ENCODE measurements at regions not wholly inside any gene's neighbourhood (a gene's known extent, or its start where the extent isn't known, plus 50 kb on each side); places are given as distances from the start of the nearest gene placed in this dataset.

DNA sequence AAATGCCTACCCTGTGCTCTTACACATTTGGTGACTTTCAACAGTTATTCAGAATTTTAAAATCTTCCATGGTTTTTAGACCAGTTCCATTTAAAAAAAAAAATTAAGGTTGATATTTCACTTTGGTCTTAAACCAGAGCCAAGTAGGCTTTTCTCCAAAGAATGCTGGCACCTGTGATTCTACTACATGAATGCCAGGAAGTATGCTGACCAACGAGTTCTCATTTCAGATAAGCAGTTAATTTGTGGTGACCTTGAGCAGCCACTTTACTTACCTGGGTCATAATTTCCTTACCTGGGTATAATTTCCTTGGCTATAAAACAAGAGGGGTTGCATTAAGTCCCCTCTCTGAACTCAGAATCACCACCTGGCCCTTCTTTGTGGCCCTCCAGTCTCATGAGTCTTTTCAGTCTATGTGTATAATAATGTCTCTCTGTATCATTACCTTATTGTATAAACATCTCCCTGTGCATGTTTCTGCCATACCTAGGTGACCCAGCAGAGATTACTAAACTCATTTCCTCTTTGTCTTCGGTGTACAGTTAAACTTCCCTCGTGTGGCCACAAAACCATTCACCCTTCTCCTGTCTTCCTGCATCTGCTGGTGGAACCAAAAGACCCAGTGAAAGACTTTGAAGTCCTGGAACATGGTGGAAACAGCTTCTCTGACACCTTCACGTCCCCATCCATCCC is 139.1 kb upstream of the DPT start:
- ATAC-seq (ENCODE audit: insufficient read depth, low read depth): no peak
- Histone ChIP-seq H2AFZ (ENCODE audit: low read depth, low read length) (no peak overlapping the region), H3K27me3 (ENCODE audit: insufficient read depth, low read length, poor library complexity) (no peaks in the 10 kb centered on the region), H3K4me1 (ENCODE audit: insufficient read depth, low read length) (no peaks in the 10 kb centered on the region), H3K9ac (ENCODE audit: low read depth, low read length) (no peak overlapping the region), H3K79me2 (ENCODE audit: insufficient read depth, low read length) (no peaks in the 10 kb centered on the region), H3K27ac (ENCODE audit: low read length) (no peak overlapping the region), H3K9me3 (ENCODE audit: insufficient read depth, low read length, severe bottlenecking) (no peaks in the 10 kb centered on the region), H4K20me1 (ENCODE audit: insufficient read depth, low read length) (no peaks in the 10 kb centered on the region), H3K4me3 (ENCODE audit: low read depth in 1 of 2, low read length in 2 of 2) (no peak overlapping the region), H3K4me2 (ENCODE audit: insufficient read depth, low read length) (no peak overlapping the region), H3K36me3 (ENCODE audit: insufficient read depth, low read length) (no peaks in the 10 kb centered on the region)
- no peak for DNase-seq
- TF ChIP-seq, protein P1, sequence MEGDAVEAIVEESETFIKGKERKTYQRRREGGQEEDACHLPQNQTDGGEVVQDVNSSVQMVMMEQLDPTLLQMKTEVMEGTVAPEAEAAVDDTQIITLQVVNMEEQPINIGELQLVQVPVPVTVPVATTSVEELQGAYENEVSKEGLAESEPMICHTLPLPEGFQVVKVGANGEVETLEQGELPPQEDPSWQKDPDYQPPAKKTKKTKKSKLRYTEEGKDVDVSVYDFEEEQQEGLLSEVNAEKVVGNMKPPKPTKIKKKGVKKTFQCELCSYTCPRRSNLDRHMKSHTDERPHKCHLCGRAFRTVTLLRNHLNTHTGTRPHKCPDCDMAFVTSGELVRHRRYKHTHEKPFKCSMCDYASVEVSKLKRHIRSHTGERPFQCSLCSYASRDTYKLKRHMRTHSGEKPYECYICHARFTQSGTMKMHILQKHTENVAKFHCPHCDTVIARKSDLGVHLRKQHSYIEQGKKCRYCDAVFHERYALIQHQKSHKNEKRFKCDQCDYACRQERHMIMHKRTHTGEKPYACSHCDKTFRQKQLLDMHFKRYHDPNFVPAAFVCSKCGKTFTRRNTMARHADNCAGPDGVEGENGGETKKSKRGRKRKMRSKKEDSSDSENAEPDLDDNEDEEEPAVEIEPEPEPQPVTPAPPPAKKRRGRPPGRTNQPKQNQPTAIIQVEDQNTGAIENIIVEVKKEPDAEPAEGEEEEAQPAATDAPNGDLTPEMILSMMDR (IDR thresholded peaks at IDR 0.05; ENCODE audit: borderline replicate concordance, extremely low read depth, low read length, poor library complexity, severe bottlenecking): no peak
- no peak for TF ChIP-seq EZH2 (IDR thresholded peaks at IDR 0.05; ENCODE audit: borderline replicate concordance, low read depth, low read length, severe bottlenecking)

DNA sequence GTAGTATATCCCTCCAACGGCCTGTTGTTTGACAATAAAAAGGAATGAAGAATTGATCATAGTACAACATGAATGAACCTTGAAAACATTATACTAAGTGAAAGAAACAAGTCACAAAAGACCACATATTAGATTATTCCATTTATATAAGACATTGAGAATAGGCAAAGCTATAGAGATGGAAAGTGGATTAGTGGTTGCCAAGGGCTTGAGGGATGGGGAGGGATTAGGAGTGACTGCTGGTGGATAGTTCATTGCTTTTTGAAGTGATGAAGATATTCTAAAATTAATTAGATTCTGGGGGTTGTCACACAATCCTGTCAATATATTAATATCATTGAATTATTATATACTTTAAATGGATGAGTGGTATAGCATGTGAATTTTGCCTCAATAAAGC is 142.5 kb upstream of the DPT start:
- DNase-seq (no peak), ATAC-seq (ENCODE audit: insufficient read depth, low read depth) (no peak)
- no peaks in the 10 kb centered on the region for H4K20me1 ChIP-seq (ENCODE audit: insufficient read depth, low read length)
- no peaks in the 10 kb centered on the region for H3K79me2 ChIP-seq (ENCODE audit: insufficient read depth, low read length)
- H2AFZ ChIP-seq (ENCODE audit: low read depth, low read length): no peak overlapping the region
- no peaks in the 10 kb centered on the region for H3K27me3 ChIP-seq (ENCODE audit: insufficient read depth, low read length, poor library complexity)
- H3K4me3 ChIP-seq (ENCODE audit: low read depth in 1 of 2, low read length in 2 of 2): no peak overlapping the region
- no peaks in the 10 kb centered on the region for H3K9me3 ChIP-seq (ENCODE audit: insufficient read depth, low read length, severe bottlenecking)
- no peak overlapping the region for H3K4me2 ChIP-seq (ENCODE audit: insufficient read depth, low read length)
- H3K27ac ChIP-seq (ENCODE audit: low read length): no peak overlapping the region
- no peak for TF ChIP-seq EZH2 (IDR thresholded peaks at IDR 0.05; ENCODE audit: borderline replicate concordance, low read depth, low read length, severe bottlenecking)
- TF ChIP-seq, protein P1 (IDR thresholded peaks at IDR 0.05; ENCODE audit: borderline replicate concordance, extremely low read depth, low read length, poor library complexity, severe bottlenecking): no peak
- no peaks in the 10 kb centered on the region for H3K4me1 ChIP-seq (ENCODE audit: insufficient read depth, low read length)
- H3K36me3 ChIP-seq (ENCODE audit: insufficient read depth, low read length): no peaks in the 10 kb centered on the region
- H3K9ac ChIP-seq (ENCODE audit: low read depth, low read length): no peak overlapping the region

DNA sequence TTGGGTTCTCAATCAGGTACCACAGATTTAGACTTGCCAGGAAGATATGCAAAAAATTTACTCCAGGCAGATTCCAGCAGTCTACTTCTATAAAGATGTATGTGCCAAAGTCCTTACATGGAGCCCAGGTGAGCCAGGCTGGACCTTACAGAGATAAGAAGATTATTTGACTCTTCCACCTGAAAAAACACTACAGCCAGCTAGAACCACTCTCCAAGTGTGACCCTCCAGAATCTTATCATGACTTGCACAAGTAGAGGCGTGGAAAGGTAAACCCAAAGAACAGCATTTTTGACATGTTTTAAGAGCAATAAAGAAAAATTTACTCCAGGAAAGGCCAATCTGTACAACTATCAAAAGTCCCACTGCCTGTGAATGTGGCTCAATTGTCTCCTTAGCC is 146.8 kb upstream of the DPT start:
- H3K4me2 ChIP-seq (ENCODE audit: insufficient read depth, low read length): no peak overlapping the region
- no peaks in the 10 kb centered on the region for H3K79me2 ChIP-seq (ENCODE audit: insufficient read depth, low read length)
- DNase-seq (no peak), ATAC-seq (ENCODE audit: insufficient read depth, low read depth) (no peak)
- no peak overlapping the region for H3K27ac ChIP-seq (ENCODE audit: low read length)
- H3K4me3 ChIP-seq (ENCODE audit: low read depth in 1 of 2, low read length in 2 of 2): no peak overlapping the region
- no peaks in the 10 kb centered on the region for H3K27me3 ChIP-seq (ENCODE audit: insufficient read depth, low read length, poor library complexity)
- H3K36me3 ChIP-seq (ENCODE audit: insufficient read depth, low read length): no peaks in the 10 kb centered on the region
- no peaks in the 10 kb centered on the region for H3K9me3 ChIP-seq (ENCODE audit: insufficient read depth, low read length, severe bottlenecking)
- H3K4me1 ChIP-seq (ENCODE audit: insufficient read depth, low read length): no peaks in the 10 kb centered on the region
- no peaks in the 10 kb centered on the region for H4K20me1 ChIP-seq (ENCODE audit: insufficient read depth, low read length)
- TF ChIP-seq, protein P1 (IDR thresholded peaks at IDR 0.05; ENCODE audit: borderline replicate concordance, extremely low read depth, low read length, poor library complexity, severe bottlenecking): no peak
- TF ChIP-seq EZH2 (IDR thresholded peaks at IDR 0.05; ENCODE audit: borderline replicate concordance, low read depth, low read length, severe bottlenecking): no peak
- no peak overlapping the region for H2AFZ ChIP-seq (ENCODE audit: low read depth, low read length)
- H3K9ac ChIP-seq (ENCODE audit: low read depth, low read length): no peak overlapping the region
